HG03575 (cell line): ENCODE measurements at regions not wholly inside any gene's neighbourhood (a gene's known extent, or its start where the extent isn't known, plus 50 kb on each side); places are given as distances from the start of the nearest gene placed in this dataset.
"Not testable (repeated sequence)": the region's sequence is repeated elsewhere in the genome, so short reads cannot be mapped to it uniquely, and the experiment has no call there.

Source experiments
- ATAC-seq: cut with Tn5 transposase; IDR thresholded peaks from one replicate; pipeline ENCODE4 v1.9.1; 2021; ENCODE audit not compliant: unreplicated experiment, insufficient number of reproducible peaks, low FRiP score; ENCODE audit errors: extremely low read depth

GRCh38 chr6:163858870-163859269 is 444.4 kb downstream of the QKI start:
- not testable (repeated sequence) for ATAC-seq

GRCh38 chr6:163857421-163857820 is 442.9 kb downstream of the QKI start:
- no peak for ATAC-seq

- ATAC-seq, result no peak
Observed at GRCh38 chr6:163850874-163851273, 436.4 kb downstream of the QKI start.

- ATAC-seq, result no peak
Observed at GRCh38 chr6:163844761-163845160, 430.2 kb downstream of the QKI start.

GRCh38 chr6:163844357-163844756 is 429.8 kb downstream of the QKI start:
- no peak for ATAC-seq

- no peak for ATAC-seq
Observed at GRCh38 chr6:163843218-163843617, 428.7 kb downstream of the QKI start.

- no peak for ATAC-seq
Observed at GRCh38 chr6:163842467-163842866, 427.9 kb downstream of the QKI start.

GRCh38 chr6:163841733-163842132 is 427.2 kb downstream of the QKI start:
- ATAC-seq, result no peak

- no peak for ATAC-seq
Observed at GRCh38 chr6:163841326-163841725, 426.8 kb downstream of the QKI start.

- ATAC-seq, result no peak
Observed at GRCh38 chr6:163840880-163841279, 426.4 kb downstream of the QKI start.

GRCh38 chr6:163839296-163839695 is 424.8 kb downstream of the QKI start:
- no peak for ATAC-seq

- no peak for ATAC-seq
Observed at GRCh38 chr6:163837691-163838431, 423.3 kb downstream of the QKI start.

GRCh38 chr6:163836876-163837690 is 422.6 kb downstream of the QKI start:
- ATAC-seq, result no peak

GRCh38 chr6:163835439-163836171 is 421.1 kb downstream of the QKI start:
- no peak for ATAC-seq

- no peak for ATAC-seq
Observed at GRCh38 chr6:163834226-163834970, 419.9 kb downstream of the QKI start.

- ATAC-seq, result no peak
Observed at GRCh38 chr6:163831736-163832135, 417.2 kb downstream of the QKI start.

GRCh38 chr6:163830641-163831040 is 416.1 kb downstream of the QKI start:
- ATAC-seq, result no peak

GRCh38 chr6:163828038-163828795 is 413.7 kb downstream of the QKI start:
- no peak for ATAC-seq
